HL-60 (cell line): ENCODE measurements at regions not wholly inside any gene's neighbourhood (a gene's known extent, or its start where the extent isn't known, plus 50 kb on each side); places are given as distances from the start of the nearest gene placed in this dataset.

ENCODE experiments used
- CTCF ChIP-seq: IDR thresholded peaks from one replicate; pipeline ENCODE4 v1.5.1; 2011; ENCODE audit warnings: low read length, control low read depth, inconsistent platforms; ENCODE audit not compliant: insufficient read depth
- GABPA ChIP-seq: IDR thresholded peaks from 2 replicates; pipeline ENCODE4 v1.6.1; 2012; ENCODE audit warnings: low read depth
- POLR2AphosphoS5 ChIP-seq: IDR thresholded peaks from 2 replicates; pipeline ENCODE4 v1.6.1; 2012; ENCODE audit warnings: low read depth
- REST ChIP-seq: IDR thresholded peaks from 2 replicates; pipeline ENCODE4 v1.6.1; 2012; ENCODE audit warnings: low read depth; ENCODE audit not compliant: insufficient replicate concordance
- SPI1 ChIP-seq: IDR thresholded peaks from 2 replicates; pipeline ENCODE4 v1.6.1; 2012; ENCODE audit warnings: low read depth, mild to moderate bottlenecking, borderline replicate concordance

GRCh38 chr20:30281584-30282197, 975.8 kb upstream of the DEFB115 start:
- no peak for TF ChIP-seq CTCF
- TF ChIP-seq POLR2AphosphoS5 = no peak
- no peak for TF ChIP-seq GABPA
- TF ChIP-seq REST = no peak
- TF ChIP-seq SPI1 = no peak
